ENCODE measurements at regions not wholly inside any gene's neighbourhood (a gene's known extent, or its start where the extent isn't known, plus 50 kb on each side); places are given as distances from the start of the nearest gene placed in this dataset.

DNA sequence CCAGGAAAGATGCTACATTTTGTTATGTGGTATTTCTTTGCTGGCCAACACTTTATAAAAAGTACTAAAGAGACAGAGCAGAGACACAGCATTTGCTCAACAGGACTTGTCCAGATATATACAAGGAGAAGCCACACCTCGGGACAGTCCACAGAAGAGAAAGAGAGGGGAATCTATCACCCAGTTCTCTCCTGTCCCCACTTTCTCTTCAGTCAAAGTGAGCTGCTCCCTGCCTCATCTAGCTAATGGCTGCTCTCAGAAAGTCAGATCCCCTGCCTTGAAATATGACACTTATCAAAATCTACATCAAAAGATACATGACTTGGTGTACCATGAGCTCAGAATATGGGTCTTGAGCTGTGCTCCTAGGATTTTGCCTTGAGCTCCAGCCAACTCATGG lies 86.7 kb upstream of the SPDL1 start:
- TF ChIP-seq, protein P1, sequence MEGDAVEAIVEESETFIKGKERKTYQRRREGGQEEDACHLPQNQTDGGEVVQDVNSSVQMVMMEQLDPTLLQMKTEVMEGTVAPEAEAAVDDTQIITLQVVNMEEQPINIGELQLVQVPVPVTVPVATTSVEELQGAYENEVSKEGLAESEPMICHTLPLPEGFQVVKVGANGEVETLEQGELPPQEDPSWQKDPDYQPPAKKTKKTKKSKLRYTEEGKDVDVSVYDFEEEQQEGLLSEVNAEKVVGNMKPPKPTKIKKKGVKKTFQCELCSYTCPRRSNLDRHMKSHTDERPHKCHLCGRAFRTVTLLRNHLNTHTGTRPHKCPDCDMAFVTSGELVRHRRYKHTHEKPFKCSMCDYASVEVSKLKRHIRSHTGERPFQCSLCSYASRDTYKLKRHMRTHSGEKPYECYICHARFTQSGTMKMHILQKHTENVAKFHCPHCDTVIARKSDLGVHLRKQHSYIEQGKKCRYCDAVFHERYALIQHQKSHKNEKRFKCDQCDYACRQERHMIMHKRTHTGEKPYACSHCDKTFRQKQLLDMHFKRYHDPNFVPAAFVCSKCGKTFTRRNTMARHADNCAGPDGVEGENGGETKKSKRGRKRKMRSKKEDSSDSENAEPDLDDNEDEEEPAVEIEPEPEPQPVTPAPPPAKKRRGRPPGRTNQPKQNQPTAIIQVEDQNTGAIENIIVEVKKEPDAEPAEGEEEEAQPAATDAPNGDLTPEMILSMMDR (IDR thresholded peaks at IDR 0.05; ENCODE audit: borderline replicate concordance, extremely low read depth, low read length, poor library complexity, severe bottlenecking), result no peak
- TF ChIP-seq EZH2 (IDR thresholded peaks at IDR 0.05; ENCODE audit: borderline replicate concordance, low read depth, low read length, severe bottlenecking), result no peak
